Breast epithelium (tissue), 3 donors: ENCODE measurements at regions not wholly inside any gene's neighbourhood (a gene's known extent, or its start where the extent isn't known, plus 50 kb on each side); places are given as distances from the start of the nearest gene placed in this dataset.

Source experiments
- POLR2A ChIP-seq: fragments of 450-650 bp; IDR thresholded peaks from one replicate; pipeline ENCODE4 v1.6.1; 2016; ENCODE audit warnings: antibody characterized with exemption, mild to moderate bottlenecking, moderate library complexity
- TF ChIP-seq, protein P1 (sequence below), 3 donors: fragments of 450-650 bp; IDR thresholded peaks; one replicate each; pipeline ENCODE4 v1.5.1; 2016 to 2017; ENCODE audit warnings: antibody characterized with exemption in 3 of 3, mild to moderate bottlenecking in 3 of 3, moderate library complexity in 3 of 3

DNA sequence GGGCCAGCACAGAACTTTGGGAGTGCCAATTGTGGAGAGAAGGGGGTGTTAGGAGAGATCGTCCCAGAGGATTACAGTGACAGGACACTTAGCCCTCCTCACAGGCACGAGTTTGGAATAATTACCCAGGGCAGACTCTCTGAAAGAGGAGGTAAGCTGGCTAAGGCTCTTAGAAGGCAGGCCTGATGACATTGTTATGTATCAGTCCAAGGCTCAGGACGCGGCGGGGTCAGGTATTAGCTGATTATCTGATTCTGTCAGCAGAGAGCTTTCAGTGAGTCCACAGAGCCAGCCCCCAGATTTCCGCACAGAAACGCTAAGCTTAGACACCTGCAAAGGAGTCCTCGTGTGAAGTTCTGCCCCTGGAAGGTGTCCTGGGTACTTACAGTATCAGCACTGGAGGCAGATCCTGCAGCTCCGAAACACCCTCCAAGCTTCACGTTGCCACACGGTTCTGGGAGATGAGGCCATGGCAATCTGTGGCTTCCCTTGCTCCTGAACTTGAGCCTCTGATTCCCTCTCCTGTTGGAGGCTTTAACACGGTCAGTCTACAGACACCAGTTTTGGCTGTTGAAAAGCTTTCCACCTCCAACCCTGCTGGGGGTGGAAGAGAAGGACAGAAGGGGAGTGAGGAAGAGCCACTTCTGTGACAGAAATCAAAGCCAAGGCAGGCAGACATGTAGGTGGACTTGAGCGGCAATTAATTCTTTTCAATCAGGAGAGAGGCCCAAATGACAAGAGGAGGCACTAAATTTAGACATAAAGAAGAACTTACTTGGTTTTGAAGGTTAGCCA lies 123.6 kb upstream of the CADM1 start:
- no peak for TF ChIP-seq POLR2A
- TF ChIP-seq, protein P1, sequence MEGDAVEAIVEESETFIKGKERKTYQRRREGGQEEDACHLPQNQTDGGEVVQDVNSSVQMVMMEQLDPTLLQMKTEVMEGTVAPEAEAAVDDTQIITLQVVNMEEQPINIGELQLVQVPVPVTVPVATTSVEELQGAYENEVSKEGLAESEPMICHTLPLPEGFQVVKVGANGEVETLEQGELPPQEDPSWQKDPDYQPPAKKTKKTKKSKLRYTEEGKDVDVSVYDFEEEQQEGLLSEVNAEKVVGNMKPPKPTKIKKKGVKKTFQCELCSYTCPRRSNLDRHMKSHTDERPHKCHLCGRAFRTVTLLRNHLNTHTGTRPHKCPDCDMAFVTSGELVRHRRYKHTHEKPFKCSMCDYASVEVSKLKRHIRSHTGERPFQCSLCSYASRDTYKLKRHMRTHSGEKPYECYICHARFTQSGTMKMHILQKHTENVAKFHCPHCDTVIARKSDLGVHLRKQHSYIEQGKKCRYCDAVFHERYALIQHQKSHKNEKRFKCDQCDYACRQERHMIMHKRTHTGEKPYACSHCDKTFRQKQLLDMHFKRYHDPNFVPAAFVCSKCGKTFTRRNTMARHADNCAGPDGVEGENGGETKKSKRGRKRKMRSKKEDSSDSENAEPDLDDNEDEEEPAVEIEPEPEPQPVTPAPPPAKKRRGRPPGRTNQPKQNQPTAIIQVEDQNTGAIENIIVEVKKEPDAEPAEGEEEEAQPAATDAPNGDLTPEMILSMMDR (IDR thresholded peaks at IDR 0.05), result no peak
